HG03196 (cell line): ENCODE measurements at regions not wholly inside any gene's neighbourhood (a gene's known extent, or its start where the extent isn't known, plus 50 kb on each side); places are given as distances from the start of the nearest gene placed in this dataset.

Experiments used
- ATAC-seq: cut with Tn5 transposase; IDR thresholded peaks from one replicate; pipeline ENCODE4 v1.9.1; 2021; ENCODE audit not compliant: unreplicated experiment

- no peak for ATAC-seq
Measured at GRCh38 chr4:71236226-71236625, 102.6 kb upstream of the SLC4A4 start.

GRCh38 chr4:71237641-71238040 lies 101.2 kb upstream of the SLC4A4 start:
- no peak for ATAC-seq

GRCh38 chr4:71239365-71239764 lies 99.5 kb upstream of the SLC4A4 start:
- ATAC-seq, result no peak

GRCh38 chr4:71240094-71240493 lies 98.7 kb upstream of the SLC4A4 start:
- no peak for ATAC-seq

- ATAC-seq, result no peak
Measured at GRCh38 chr4:71241501-71242288, 97.1 kb upstream of the SLC4A4 start.

GRCh38 chr4:71243091-71243833 lies 95.6 kb upstream of the SLC4A4 start:
- no peak for ATAC-seq

- ATAC-seq, result no peak
Measured at GRCh38 chr4:71247706-71248105, 91.1 kb upstream of the SLC4A4 start.

- ATAC-seq, result no peak
Measured at GRCh38 chr4:71251261-71251660, 87.6 kb upstream of the SLC4A4 start.

- no peak for ATAC-seq
Measured at GRCh38 chr4:71253545-71253944, 85.3 kb upstream of the SLC4A4 start.

- no peak for ATAC-seq
Measured at GRCh38 chr4:71254451-71255012, 84.3 kb upstream of the SLC4A4 start.

GRCh38 chr4:71255976-71256375 lies 82.8 kb upstream of the SLC4A4 start:
- ATAC-seq, result no peak

GRCh38 chr4:71257761-71258160 lies 81.1 kb upstream of the SLC4A4 start:
- ATAC-seq, result no peak

GRCh38 chr4:71258323-71258722 lies 80.5 kb upstream of the SLC4A4 start:
- no peak for ATAC-seq

GRCh38 chr4:71259280-71259679 lies 79.5 kb upstream of the SLC4A4 start:
- ATAC-seq, result no peak

GRCh38 chr4:71259911-71260331 lies 78.9 kb upstream of the SLC4A4 start:
- no peak for ATAC-seq

GRCh38 chr4:71260544-71260943 lies 78.3 kb upstream of the SLC4A4 start:
- ATAC-seq, result no peak

- ATAC-seq, result no peak
Measured at GRCh38 chr4:71261001-71261400, 77.8 kb upstream of the SLC4A4 start.

- no peak for ATAC-seq
Measured at GRCh38 chr4:71261633-71262121, 77.1 kb upstream of the SLC4A4 start.

GRCh38 chr4:71262161-71262560 lies 76.7 kb upstream of the SLC4A4 start:
- ATAC-seq, result no peak

GRCh38 chr4:71266090-71266794 lies 72.6 kb upstream of the SLC4A4 start:
- ATAC-seq, result no peak

GRCh38 chr4:71267244-71267643 lies 71.6 kb upstream of the SLC4A4 start:
- no peak for ATAC-seq
